GM10266 (cell line): ENCODE measurements at regions not wholly inside any gene's neighbourhood (a gene's known extent, or its start where the extent isn't known, plus 50 kb on each side); places are given as distances from the start of the nearest gene placed in this dataset.

Experiments
- DNase-seq: peaks from one replicate; pipeline ENCODE4 v3.0.0; 2012; ENCODE audit errors: extremely low spot score
- TF ChIP-seq, protein P1 (sequence below): IDR thresholded peaks from 2 replicates; pipeline ENCODE4 v1.5.1; 2012; ENCODE audit warnings: mild to moderate bottlenecking, low read depth; ENCODE audit not compliant: control insufficient read depth, insufficient read depth; ENCODE audit errors: missing control alignments

DNA sequence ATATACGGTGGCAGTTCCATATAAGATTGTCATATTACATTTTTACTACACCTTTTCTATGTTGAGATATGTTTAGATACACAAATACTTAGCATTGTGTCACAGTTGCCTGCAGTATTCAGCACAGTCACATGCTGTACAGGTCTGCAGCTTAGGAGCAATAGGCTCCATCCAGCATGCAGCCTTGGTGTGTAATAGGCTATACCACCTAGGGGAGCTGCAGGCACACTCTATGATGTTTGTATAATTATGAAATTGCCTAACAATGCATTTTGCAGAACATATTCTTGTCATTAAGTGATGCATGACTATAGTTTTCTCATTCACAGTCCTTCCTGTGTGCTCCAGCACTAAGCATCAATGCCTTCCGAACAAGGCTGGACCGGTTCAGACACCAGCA, 133.4 kb downstream of the NDUFA10 start:
- no peak for DNase-seq
- TF ChIP-seq, protein P1, sequence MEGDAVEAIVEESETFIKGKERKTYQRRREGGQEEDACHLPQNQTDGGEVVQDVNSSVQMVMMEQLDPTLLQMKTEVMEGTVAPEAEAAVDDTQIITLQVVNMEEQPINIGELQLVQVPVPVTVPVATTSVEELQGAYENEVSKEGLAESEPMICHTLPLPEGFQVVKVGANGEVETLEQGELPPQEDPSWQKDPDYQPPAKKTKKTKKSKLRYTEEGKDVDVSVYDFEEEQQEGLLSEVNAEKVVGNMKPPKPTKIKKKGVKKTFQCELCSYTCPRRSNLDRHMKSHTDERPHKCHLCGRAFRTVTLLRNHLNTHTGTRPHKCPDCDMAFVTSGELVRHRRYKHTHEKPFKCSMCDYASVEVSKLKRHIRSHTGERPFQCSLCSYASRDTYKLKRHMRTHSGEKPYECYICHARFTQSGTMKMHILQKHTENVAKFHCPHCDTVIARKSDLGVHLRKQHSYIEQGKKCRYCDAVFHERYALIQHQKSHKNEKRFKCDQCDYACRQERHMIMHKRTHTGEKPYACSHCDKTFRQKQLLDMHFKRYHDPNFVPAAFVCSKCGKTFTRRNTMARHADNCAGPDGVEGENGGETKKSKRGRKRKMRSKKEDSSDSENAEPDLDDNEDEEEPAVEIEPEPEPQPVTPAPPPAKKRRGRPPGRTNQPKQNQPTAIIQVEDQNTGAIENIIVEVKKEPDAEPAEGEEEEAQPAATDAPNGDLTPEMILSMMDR: no peak

DNA sequence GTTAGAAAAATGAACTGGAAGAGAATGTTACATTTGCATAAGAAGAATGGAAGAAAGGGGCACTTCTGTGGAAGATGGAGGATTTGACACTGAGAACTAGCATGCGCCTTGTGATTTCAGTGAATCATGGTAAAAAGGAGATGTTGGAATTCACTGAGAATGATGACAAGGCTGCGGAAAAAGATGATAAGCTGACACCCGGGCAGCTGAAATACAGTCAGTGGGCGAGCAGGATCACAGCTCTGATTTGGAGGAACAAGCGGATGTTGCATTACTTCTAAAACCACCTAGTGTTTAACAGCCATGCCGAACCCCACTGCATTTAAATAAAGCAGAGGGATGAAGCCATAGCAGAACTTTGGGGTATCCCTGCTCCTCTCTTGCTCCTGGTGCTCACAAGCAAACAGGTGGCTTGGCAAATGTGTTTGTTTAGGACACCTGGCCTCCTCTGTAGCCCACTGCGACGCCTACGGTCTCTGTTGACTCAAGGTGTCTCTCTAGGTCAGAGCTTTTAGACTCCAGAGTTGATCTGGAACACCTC, 134.9 kb downstream of the NDUFA10 start:
- TF ChIP-seq, protein P1: no peak
- DNase-seq: no peak

DNA sequence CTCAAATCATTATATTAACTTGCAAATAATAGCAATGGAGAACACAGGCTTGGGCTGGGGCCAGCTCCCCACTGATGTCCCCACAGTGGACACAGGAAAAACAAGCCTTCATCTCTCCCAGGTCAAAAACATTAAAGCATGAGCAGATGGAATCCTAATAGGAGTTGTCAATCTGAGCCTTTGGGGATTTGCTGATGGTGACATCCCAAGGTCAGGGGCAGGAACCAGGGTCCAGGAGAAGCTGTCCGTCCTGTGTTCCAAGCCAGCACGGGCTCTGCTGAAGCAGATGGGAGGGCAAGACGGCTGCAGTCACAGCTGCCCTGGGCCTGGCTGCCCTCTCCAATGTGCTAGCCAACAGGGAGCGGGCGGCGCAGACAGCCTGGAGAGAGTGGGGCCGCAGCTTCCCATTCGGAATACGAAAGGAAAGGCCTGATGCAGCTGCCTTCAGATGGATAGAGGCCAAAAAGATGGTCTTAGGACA, 135.5 kb downstream of the NDUFA10 start:
- TF ChIP-seq, protein P1: no peak
- no peak for DNase-seq

DNA sequence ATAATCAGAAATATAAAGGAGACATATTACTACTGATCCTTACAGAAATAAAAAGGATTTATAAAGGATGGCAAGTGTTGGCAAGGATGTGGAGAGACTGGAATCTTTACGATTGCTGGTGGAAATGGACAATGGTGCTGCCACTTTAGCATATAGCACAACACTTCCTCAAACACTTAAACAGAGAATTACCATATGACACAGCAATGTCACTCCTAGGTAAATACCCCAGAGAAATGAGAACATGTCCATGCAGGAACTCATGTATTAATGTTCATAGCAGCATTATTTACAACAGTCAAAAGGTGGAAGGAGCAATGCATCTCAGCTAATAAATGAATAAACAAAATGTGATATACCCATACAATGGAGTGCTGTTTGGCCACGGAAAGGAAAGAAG, 137.5 kb downstream of the NDUFA10 start:
- no peak for DNase-seq
- TF ChIP-seq, protein P1: no peak

DNA sequence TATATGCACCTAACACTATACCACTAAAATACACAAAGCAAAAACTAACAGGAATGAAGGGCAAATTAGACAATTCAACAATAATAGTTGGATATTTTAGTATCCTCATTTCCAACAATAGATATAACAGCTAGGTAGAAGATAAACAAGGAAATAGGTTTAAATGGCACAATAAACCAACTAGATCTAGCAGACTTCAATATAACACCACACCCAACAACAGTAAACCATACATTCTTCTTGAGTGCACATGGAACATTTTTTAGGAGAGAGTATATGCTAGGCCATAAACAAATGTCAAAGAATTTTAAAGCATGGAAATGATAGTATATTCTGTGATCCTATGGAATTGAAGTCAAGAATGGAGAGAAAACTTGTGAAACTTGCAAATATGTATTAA, 138.4 kb downstream of the NDUFA10 start:
- TF ChIP-seq, protein P1: no peak
- DNase-seq: no peak

DNA sequence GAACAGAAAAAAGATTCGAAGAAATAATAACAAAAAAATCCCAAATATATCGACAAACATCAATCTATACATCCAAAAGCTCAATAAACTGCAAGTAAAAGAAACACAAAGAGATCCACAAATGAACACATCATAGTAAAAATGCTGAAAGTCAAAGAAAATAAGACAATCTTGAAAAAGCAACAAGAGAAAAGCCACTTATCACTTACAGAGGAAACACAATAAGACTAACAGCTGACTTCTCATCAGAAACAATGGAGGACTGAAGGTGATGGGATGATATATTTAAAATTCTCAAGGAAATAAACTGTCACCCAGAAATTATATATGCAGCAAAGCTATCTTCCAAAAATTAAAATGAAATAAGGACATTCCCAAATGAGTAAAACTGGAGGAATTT, 140.3 kb downstream of the NDUFA10 start:
- TF ChIP-seq, protein P1: no peak
- DNase-seq: no peak

DNA sequence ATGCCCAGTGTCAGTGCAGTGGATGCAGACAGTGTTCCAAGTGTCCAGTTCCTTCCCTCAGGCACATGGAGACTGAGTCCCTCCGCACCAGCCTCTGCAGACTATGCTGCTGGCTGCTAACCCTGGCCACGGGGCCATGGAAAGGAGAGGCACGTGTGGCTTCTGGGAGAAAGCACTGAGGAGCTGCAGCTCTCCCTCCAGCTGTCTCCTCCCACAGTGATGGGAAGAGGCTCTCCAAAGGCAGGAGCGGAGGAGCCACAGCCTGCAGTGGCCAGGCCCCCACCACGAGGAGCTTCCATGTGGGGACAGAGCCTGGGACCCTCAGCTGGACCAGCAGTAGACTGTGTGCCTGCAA, 141.1 kb downstream of the NDUFA10 start:
- TF ChIP-seq, protein P1: no peak
- no peak for DNase-seq
